OCI-LY1 (cell line): ENCODE measurements at regions not wholly inside any gene's neighbourhood (a gene's known extent, or its start where the extent isn't known, plus 50 kb on each side); places are given as distances from the start of the nearest gene placed in this dataset.

Experiments used
- H2AFZ ChIP-seq: fragments of 200-600 bp; sonication (generic), shearing (Covaris generic); 2 replicates; pipeline ENCODE4 v1.6.0; 2014; ENCODE audit warnings: antibody characterized with exemption, mild to moderate bottlenecking, low read length
- H3F3A ChIP-seq: fragments of 200-600 bp; sonication (generic), shearing (Covaris generic); 2 replicates; pipeline ENCODE4 v1.6.0; 2014; ENCODE audit warnings: mild to moderate bottlenecking, antibody characterized with exemption, low read length, moderate library complexity; ENCODE audit not compliant: insufficient read depth
- H3K27ac ChIP-seq: fragments of 200-600 bp; sonication (generic); 2 replicates; pipeline ENCODE4 v1.5.1; 2014; ENCODE audit warnings: low read length, mixed run types, mild to moderate bottlenecking, low read depth; ENCODE audit not compliant: poor library complexity, severe bottlenecking
- H3K27me3 ChIP-seq: fragments of 200-600 bp; sonication (generic); 2 replicates; pipeline ENCODE4 v1.6.0; 2014; ENCODE audit warnings: antibody characterized with exemption, mild to moderate bottlenecking, low read length, moderate library complexity; ENCODE audit not compliant: insufficient read depth
- H3K36me3 ChIP-seq: fragments of 200-600 bp; sonication (generic); 2 replicates; pipeline ENCODE4 v1.6.1; 2014; ENCODE audit warnings: mild to moderate bottlenecking, antibody characterized with exemption, low read length, moderate library complexity, mixed read lengths; ENCODE audit not compliant: insufficient read depth
- H3K4me1 ChIP-seq: fragments of 200-600 bp; sonication (generic); 2 replicates; pipeline ENCODE4 v1.5.1; 2014; ENCODE audit warnings: mild to moderate bottlenecking, low read length, moderate library complexity; ENCODE audit not compliant: insufficient read depth, severe bottlenecking
- H3K4me2 ChIP-seq: fragments of 200-600 bp; sonication (generic), shearing (Covaris generic); 2 replicates; pipeline ENCODE4 v1.6.1; 2014; ENCODE audit warnings: low read length
- H3K4me3 ChIP-seq: fragments of 200-600 bp; sonication (generic); 2 replicates; pipeline ENCODE4 v1.5.1; 2014; ENCODE audit warnings: low read length, low read depth, mild to moderate bottlenecking, mixed read lengths; ENCODE audit not compliant: poor library complexity, severe bottlenecking
- H3K79me2 ChIP-seq: fragments of 200-600 bp; shearing (Covaris generic); 2 replicates; pipeline ENCODE4 v1.6.1; 2016; ENCODE audit warnings: mixed run types, low read length, mixed read lengths; ENCODE audit not compliant: insufficient read depth
- H3K9ac ChIP-seq: fragments of 200-600 bp; sonication (generic), shearing (Covaris generic); 2 replicates; pipeline ENCODE4 v1.6.1; 2014; ENCODE audit warnings: mild to moderate bottlenecking, low read length, mixed read lengths
- H3K9me2 ChIP-seq: fragments of 200-600 bp; sonication (generic), shearing (Covaris generic); 2 replicates; pipeline ENCODE4 v1.6.1; 2014; ENCODE audit warnings: low read depth, mild to moderate bottlenecking, low read length, mixed read lengths
- H3K9me3 ChIP-seq: fragments of 200-600 bp; shearing (Covaris generic); 2 replicates; pipeline ENCODE4 v1.6.1; 2014; ENCODE audit warnings: low read length, mixed read lengths
- H4K20me1 ChIP-seq: fragments of 200-600 bp; sonication (generic), shearing (Covaris generic); 2 replicates; pipeline ENCODE4 v1.6.0; 2016; ENCODE audit warnings: mild to moderate bottlenecking, low read length; ENCODE audit not compliant: insufficient read depth
- EZH2 ChIP-seq: fragments of 200-600 bp; sonication (generic), shearing (Covaris generic); IDR thresholded peaks from 2 replicates; pipeline ENCODE4 v1.8.0; 2017; ENCODE audit warnings: borderline replicate concordance, mixed run types, mild to moderate bottlenecking, antibody characterized with exemption, low read length, moderate library complexity, mixed read lengths
- TF ChIP-seq, protein P1 (sequence below): fragments of 200-600 bp; sonication (generic), shearing (Covaris generic); IDR thresholded peaks from 2 replicates; pipeline ENCODE4 v1.5.1; 2017; ENCODE audit warnings: mild to moderate bottlenecking, antibody characterized with exemption, low read length, moderate library complexity, mixed read lengths

- no peak for TF ChIP-seq EZH2
- TF ChIP-seq, protein P1, sequence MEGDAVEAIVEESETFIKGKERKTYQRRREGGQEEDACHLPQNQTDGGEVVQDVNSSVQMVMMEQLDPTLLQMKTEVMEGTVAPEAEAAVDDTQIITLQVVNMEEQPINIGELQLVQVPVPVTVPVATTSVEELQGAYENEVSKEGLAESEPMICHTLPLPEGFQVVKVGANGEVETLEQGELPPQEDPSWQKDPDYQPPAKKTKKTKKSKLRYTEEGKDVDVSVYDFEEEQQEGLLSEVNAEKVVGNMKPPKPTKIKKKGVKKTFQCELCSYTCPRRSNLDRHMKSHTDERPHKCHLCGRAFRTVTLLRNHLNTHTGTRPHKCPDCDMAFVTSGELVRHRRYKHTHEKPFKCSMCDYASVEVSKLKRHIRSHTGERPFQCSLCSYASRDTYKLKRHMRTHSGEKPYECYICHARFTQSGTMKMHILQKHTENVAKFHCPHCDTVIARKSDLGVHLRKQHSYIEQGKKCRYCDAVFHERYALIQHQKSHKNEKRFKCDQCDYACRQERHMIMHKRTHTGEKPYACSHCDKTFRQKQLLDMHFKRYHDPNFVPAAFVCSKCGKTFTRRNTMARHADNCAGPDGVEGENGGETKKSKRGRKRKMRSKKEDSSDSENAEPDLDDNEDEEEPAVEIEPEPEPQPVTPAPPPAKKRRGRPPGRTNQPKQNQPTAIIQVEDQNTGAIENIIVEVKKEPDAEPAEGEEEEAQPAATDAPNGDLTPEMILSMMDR: no peak
- Histone ChIP-seq H4K20me1 (no peaks in the 10 kb centered on the region), H3K27ac (no peak overlapping the region)
Observed at GRCh38 chr6:154926366-154926765, 68.7 kb upstream of the TIAM2 start.

GRCh38 chr6:154928325-154928922 is 66.7 kb upstream of the TIAM2 start:
- TF ChIP-seq, protein P1: peak; percentile 89
- TF ChIP-seq EZH2: no peak

More at GRCh38 chr6:154926366-154926765, 68.7 kb upstream of the TIAM2 start:
- Histone ChIP-seq H3F3A (no peaks in the 10 kb centered on the region), H3K27me3 (no peaks in the 10 kb centered on the region), H3K4me2 (no peak overlapping the region), H3K36me3 (no peaks in the 10 kb centered on the region), H2AFZ (no peak overlapping the region), H3K4me3 (no peak overlapping the region), H3K9ac (no peak overlapping the region), H3K4me1 (no peaks in the 10 kb centered on the region), H3K9me3 (no peaks in the 10 kb centered on the region), H3K79me2 (no peaks in the 10 kb centered on the region), H3K9me2 (no peaks in the 10 kb centered on the region)

GRCh38 chr6:154930451-154930851 is 64.7 kb upstream of the TIAM2 start:
- H3K36me3 ChIP-seq: no peaks in the 10 kb centered on the region
- no peaks in the 10 kb centered on the region for H3K9me3 ChIP-seq
- no peaks in the 10 kb centered on the region for H4K20me1 ChIP-seq
- H3K9ac ChIP-seq: no peak overlapping the region
- TF ChIP-seq, protein P1: no peak
- TF ChIP-seq EZH2: no peak
- H3K27me3 ChIP-seq: no peaks in the 10 kb centered on the region
- H3K27ac ChIP-seq: no peak overlapping the region
- no peaks in the 10 kb centered on the region for H3K9me2 ChIP-seq
- H3K4me3 ChIP-seq: no peak overlapping the region
- no peak overlapping the region for H3K4me2 ChIP-seq
- H3K4me1 ChIP-seq: peaks cover 11% of the 10 kb centered on the region
- H2AFZ ChIP-seq: no peak overlapping the region
- H3K79me2 ChIP-seq: no peaks in the 10 kb centered on the region
- no peaks in the 10 kb centered on the region for H3F3A ChIP-seq

More at GRCh38 chr6:154928325-154928922, 66.7 kb upstream of the TIAM2 start:
- Histone ChIP-seq H4K20me1 (no peaks in the 10 kb centered on the region), H3K4me1 (peaks cover 11% of the 10 kb centered on the region), H3K9me2 (no peaks in the 10 kb centered on the region), H3K9ac (no peak overlapping the region), H3K4me3 (no peak overlapping the region), H3K27me3 (no peaks in the 10 kb centered on the region), H3K27ac (no peak overlapping the region), H3K9me3 (no peaks in the 10 kb centered on the region), H3K36me3 (no peaks in the 10 kb centered on the region), H3K79me2 (no peaks in the 10 kb centered on the region), H2AFZ (no peak overlapping the region), H3K4me2 (no peak overlapping the region), H3F3A (no peaks in the 10 kb centered on the region)
